ENCODE measurements at regions not wholly inside any gene's neighbourhood (a gene's known extent, or its start where the extent isn't known, plus 50 kb on each side); places are given as distances from the start of the nearest gene placed in this dataset.

DNA sequence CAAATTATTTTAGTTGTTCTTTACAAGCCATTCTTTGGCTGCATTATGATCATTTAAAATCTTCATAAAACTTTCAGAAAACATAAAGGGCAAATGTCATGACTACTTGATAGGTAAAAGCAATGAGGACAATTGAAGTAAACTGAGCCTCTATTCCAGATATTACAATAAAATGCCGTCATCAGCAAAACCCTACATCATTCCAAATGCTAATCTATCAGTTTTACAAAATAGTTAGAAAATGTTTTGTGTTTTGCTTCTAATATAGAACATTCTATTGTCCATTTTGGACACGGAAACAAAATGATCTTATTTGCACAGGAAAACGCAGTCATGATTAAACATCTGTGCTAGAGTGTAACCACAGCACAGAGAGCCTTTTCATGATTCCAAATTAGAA is 1330.6 kb upstream of the ADGRL3 start:
- no peak for DNase-seq (ENCODE audit: low spot score)

DNA sequence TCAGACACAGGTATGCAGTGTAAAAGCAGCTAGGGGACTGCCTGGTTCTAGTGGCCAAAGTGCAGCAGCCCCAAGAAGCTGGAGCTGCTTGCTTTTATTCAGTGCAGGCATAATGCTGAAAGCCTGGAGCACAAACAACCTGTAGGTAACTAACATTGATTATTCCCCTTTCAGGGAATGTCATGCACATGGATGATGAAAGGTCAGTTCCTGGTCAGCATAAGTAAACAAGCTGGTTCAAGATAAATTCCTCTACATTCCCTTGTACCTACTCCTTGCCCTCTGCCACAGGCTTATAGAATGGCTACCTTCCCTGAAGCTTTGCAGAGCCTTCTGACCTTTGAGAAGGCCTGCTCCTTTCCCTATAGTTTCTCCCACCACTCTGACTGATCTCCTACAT is 1318.5 kb upstream of the ADGRL3 start:
- no peak for DNase-seq (ENCODE audit: low spot score)

DNA sequence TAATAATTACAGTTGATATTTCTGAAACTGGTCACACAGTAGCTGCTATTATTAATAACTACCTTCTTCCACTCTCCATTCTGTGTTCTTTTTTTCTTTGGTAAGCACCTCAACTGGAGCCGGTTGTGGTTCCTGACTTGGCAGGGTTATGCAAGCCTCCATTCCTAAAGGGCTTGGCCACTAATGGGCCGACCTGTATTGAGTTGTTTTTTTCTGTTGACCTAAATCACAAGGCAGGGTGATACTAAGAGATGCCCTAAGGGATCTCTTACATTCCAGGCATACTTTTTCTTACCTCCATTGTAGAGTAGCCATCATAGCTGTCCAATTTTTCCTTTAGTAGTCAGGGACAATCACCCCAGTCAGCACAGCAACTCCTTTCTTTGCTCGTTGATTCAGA is 1295.8 kb upstream of the ADGRL3 start:
- DNase-seq (ENCODE audit: low spot score), result no peak

DNA sequence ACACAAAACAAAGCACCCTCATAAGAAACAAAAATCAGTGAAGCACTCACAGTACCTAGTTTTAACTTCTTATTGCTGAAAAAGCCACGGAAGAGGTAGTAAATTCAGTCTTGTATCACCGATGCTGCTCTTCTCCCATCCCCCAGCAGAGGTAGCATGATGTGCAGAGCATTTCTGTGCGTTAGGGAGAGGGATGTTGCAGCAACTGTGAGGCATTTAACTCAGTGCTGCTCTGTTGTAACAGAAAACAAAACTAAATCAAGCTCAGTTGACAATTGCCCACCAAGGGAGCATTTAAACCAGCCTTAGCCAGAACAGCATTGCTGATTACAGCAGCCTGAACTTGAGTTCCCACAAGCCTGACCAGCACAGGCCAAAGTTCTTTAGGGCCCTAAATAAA is 1279.7 kb upstream of the ADGRL3 start:
- DNase-seq (ENCODE audit: low spot score), result no peak

DNA sequence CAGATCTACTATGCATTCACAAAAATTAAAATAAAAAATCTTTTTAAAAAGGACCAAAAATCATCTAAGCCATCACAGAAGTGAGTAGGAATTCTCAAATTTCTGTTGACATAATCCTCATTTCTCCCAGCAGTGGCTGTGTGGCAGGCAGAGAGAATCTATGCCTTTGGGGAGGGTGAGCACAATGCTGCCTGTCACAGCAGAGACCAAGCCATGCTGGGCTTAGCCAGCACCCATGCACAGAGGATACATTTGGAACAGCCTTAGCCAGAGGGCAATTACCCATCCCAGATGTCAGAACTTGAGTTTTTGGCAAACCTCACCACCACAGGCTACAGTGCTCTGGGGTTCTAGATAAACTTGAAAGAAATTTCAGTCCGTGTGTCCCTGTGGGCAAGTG is 1274.8 kb upstream of the ADGRL3 start:
- DNase-seq (ENCODE audit: low spot score), result no peak

DNA sequence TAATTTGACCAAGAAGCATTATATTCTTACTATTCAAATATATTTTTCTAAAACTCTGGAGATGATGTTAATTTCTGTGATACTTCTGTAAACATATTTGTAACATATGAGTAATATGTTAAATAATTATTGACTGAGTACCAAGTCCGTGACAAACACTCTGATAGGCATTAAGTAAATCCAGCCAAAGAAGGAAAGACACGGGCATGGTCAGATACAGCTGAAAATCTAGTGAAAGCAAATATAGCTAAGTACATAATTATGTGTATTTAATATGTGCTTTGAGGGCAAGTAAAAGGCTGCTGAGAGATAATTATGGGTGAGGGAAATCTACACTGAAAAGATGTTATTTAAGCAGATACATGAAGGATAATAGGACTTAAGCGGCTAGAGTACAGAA is 1263.6 kb upstream of the ADGRL3 start:
- no peak for DNase-seq (ENCODE audit: low spot score)

DNA sequence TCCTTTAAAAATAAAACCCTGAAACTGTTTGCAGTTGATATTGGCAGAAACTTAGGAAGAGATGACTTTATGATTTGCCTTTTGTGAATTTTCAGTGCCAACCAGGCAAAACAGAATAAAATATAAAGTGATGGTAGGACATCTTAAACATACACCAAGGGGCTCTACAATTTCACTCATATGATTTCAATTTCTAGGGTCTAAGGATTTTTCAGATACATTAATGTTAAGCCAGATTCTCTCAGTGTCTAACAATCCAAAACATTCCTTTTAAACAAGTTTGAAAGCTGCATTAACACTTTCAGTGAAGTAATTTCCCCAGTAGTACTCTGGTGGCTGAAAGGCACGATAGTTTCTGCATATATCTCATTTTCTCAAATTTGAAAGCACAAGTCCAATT is 1262.0 kb upstream of the ADGRL3 start:
- DNase-seq (ENCODE audit: low spot score), result no peak

DNA sequence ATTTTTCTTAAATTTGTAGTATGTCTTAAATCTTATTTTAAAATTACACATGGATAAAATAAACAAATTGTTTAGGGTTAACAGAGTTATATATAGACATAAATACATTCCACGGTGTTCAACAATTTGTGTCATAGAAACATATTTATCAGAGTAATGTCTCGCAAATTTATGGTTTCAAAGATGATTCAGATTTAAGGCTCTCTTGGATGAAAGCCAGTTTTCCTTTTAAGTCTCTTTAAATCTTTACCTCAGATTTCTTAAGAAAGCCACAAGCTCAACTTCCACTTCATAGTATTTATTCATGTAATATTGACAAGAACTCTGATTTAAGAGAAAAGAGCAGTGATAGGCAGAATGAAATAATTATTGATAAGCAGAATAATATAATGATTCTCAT is 1254.8 kb upstream of the ADGRL3 start:
- DNase-seq (ENCODE audit: low spot score), result no peak

DNA sequence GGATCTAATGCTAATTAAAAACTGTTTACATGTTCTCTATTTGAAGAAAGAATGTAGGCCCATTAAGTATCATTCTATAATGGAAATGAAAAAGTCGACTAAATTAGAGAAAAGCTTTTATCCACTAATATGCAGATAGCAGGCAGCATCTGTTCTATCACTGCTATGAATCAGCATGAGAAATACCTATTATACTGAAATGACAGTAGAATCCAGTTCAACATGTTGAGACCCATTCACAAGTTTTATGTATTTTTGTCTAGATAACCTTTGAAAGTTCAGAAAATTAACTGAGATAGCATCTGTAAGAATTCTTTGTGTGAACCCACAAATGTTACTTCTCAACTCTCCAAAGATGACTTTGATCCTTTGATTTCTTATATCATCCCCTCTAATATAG is 1254.4 kb upstream of the ADGRL3 start:
- no peak for DNase-seq (ENCODE audit: low spot score)

DNA sequence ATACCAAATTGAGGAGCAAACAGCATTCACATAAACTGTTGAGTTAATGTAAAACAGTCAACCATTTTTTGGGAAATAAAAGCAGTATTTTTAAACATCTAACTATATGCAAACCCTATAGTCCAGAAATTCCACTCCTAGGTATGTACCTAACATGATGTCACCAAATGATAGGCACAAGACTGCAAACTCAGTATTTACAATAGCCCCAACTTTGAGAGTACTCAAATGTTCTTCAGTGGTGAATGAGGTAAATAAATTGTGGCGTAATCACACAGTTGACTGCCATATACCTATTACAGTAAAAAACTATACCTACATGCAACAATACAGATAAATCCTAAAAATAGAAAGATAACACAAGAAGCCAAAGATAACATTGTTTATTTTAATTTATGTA is 1243.8 kb upstream of the ADGRL3 start:
- DNase-seq (ENCODE audit: low spot score), result no peak

DNA sequence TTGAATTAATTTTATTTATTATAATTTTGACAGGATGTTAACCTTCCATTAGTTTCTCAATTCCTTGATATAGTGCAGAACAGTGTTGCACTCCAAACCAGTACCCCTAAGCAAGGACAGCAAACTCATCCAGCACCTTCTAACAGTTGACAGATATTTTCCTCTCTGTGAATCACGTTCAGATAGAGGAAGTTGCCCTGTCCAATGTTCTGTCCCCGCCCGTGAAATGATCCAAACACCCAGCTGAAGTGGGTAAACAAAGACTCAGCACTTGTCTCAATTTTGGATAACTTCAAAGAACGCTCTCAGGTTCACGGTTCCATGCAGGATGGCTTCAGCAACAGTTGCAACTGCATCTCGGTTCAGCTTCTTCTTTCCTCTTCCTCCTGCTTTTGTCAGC is 1240.0 kb upstream of the ADGRL3 start:
- no peak for DNase-seq (ENCODE audit: low spot score)

DNA sequence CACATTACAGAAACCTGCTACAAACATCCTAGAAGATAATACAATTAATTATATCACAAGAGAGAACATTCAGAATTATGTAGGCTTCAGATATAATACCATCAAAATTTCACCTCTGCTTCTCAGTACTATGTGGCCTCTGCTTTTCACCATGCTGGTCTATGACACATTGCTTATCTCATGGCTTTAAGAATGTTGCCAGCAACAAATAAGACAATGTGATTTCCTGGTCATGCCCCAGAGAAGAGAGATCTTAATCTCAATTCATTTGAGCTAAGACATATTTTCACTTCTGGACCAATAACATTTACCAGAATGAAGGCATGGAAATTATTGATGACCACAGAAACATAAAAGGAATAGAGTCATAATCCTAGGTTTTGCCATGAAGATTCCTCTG is 1233.4 kb upstream of the ADGRL3 start:
- DNase-seq (ENCODE audit: low spot score), result no peak

DNA sequence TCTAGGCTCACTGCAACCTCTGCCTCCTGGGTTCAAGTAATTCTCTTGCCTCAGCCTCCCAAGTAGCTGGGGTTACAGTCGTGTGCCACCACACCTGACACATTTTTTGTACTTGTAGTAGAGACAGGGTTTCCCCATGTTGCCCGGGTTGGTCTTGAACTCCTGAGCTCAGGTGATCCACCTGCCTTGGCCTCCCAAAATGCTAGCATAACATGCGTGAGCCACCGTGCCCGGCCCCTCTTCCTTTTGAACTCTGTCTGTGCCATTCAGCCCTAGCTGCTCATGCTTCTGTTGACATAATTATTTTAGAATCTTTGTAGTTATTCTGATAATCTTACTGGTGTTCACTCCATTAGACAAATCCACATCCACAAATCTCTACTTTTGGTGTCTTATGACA is 1231.3 kb upstream of the ADGRL3 start:
- no peak for DNase-seq (ENCODE audit: low spot score)

DNA sequence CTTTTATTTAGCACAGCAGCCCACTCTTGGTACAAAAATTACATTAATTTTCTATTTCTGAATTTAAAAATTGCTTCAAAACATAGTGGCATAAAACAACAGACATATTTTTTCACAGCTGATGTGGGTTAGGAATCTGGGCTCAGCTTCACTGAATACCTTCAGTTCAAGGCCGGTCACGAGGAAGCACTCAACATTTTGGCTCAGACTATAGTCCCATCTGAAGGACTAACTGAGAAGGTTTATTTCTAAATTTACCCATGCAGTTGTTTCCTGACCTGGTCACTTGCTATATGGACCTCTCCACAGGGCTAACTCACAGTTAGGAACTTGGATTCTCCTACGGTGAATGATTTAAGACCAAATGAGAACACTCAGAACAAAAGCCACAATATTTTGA is 1230.2 kb upstream of the ADGRL3 start:
- DNase-seq (ENCODE audit: low spot score), result no peak

DNA sequence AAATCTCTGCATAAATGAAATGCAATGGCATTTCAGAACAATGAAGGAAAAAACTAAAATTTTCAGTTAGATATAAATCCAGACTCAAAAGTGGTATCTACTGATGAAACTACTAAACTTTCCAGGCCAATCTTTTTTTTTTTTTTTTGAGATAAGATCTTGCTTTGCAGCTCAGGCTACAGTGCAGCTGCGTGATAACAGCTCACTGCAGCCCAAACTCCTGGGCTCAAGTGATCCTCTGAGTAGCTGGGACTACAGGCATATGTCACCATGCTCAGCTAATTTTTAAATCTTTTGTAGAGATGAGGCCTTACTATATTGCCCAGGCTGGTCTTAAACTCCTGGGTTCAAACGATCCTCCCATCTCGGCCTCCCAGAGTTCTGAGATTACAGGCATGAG is 1228.2 kb upstream of the ADGRL3 start:
- DNase-seq (ENCODE audit: low spot score), result no peak

DNA sequence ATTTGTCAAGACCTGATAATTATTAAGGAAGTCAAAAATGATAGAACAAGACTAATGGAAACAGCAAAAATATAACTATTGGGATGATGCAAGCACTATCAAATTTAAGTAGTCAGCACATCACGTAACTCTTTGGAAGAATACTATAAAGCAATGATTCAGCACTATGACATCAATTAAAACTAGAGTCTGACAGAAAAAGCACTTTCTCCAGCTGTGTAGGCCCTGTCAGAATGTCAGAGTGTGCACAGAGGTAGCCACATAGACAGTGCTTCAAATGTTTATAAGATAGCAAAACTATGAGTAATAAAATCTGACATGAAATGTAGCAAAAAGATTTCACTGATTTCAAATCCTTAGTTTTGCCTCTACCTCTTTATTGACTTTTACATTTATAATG is 1226.6 kb upstream of the ADGRL3 start:
- no peak for DNase-seq (ENCODE audit: low spot score)

DNA sequence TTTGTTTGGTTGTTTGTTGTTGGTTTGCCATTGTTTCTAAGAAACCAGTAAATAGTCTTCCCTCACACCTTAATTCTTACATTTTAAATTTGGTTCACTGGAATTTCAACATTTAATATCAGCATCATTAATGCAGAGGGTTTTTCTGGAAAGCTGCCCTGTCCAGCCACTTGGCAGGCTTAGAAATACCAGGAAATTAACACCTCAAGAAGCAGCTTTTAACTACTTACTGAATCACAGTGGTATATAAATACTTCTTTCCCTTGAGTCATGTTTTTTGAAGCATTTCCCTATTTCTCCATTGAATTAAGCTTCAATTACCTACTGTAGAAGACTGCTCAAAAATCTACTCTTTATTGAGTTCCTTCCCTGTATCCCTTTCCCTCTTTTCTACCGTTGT is 1221.1 kb upstream of the ADGRL3 start:
- DNase-seq (ENCODE audit: low spot score), result no peak

DNA sequence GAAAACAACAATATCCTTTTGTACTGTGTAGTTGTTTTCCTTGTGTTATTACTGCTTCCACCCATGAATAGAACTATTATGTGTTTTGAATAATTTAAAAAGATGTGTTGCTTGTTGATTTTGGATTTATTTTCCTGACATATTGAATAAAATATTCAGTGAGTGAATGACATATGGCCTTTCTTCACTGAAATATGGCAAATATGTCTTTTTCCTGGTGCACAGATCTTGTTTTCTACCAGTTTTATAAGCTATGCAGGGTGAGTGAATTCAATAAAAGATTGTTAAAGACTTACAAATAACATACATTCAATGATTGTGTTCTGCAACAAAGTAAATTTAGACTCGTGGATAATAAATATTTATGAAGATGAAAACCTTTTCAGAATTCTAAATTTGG is 1216.3 kb upstream of the ADGRL3 start:
- DNase-seq (ENCODE audit: low spot score), result no peak

DNA sequence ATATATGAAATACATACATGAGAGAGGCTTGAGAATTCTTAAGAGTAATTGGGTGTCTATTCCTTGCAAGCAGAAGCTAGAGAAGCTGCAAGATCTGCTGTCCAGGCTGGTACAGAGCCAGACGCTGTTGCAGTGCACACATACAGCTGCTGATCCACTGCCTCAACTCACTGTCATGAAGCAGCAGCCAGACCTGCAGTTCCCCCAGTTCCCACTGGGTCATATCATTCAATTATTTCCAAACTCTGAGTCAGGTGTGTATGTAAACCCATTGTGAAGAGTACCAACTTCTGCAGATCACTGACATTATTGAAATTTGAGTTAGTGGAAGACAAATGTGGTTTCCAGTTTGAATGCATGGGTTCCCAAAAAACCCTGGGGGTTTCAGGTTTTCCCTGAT is 1212.8 kb upstream of the ADGRL3 start:
- DNase-seq (ENCODE audit: low spot score), result no peak

DNA sequence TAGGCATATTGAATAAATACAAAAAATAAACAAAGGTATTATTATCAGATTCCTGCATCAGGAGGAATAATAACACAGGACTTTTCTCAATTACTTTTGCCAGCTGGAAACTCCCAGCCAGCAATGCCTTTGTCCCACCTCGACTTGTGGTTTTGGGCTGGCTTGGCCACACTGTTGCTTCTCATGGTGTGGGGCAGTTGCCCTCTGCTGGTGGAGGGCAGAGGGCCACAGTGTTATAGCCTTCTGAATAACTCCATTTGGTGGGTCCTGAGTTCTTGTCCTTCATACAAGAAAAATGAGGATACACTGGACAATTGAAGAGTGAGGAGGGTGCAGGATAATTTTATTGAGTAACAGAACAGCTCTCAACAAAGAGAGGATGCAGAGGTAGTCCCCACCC is 1206.0 kb upstream of the ADGRL3 start:
- no peak for DNase-seq (ENCODE audit: low spot score)

DNA sequence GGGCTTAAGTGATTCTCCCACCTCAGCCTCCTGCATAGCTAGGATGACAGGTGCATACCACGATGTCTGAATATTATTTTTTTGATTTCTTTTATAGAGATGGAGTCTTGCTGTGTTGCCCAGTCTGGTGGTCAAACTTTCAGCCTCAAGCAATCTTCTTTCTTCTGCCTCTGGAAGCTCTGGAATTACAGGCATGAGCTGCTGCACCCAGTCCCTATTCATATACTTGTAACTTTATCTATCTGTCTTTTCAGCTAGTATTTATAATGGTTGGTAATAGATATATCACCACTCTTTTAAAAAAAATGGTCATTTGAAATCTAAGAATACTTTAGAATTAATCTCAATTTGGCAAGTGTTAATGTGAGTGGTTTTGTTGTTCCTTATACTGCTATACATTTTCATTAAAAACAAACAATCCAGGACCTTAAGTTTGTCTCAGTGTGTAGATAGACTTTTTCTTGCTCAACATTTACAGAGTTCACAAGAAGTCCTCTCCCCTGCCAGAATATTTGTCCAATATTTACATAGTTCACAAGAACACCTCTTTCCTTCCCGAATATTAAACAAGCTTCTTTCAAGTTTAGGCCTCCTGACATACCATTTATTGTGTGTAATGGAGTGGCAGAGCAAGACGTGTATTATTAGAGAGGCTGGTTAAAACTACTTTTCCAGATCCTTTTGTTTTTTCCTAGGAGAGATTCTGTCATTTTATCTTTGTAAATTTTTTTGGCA is 1197.4 kb upstream of the ADGRL3 start:
- no peak for DNase-seq (ENCODE audit: low spot score)

DNA sequence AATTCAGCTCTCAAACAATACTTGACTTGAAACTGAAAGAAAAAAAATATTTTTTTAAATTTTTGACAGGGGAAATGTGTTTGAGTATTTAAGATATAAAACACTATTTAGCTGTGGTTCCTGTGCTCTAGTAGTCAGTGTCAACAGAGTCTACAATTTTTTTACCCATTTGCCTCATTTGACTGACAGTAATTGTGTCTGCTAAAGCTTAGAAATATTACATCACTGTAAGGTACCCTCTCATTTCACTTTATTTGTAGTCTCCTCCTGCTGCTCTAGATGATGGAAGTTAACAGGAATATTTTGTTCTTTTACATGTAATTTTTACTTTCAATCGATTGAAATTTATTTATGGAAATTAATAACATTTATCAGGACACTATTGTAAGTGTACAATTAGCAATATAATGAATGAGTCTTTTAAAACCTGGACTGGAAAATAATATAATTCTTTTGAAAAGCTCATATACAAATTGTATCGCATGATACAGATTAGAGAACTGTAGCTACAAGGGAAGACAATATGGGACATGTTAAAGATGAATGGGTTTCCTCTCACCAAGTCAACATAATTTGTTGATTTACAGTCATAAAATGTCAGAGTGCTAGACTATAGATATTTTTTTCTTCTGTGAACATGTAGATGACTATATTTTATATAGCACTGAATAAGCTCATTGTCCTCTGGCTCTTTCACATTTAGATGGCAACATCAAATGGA is 1186.5 kb upstream of the ADGRL3 start:
- no peak for DNase-seq (ENCODE audit: low spot score)

DNA sequence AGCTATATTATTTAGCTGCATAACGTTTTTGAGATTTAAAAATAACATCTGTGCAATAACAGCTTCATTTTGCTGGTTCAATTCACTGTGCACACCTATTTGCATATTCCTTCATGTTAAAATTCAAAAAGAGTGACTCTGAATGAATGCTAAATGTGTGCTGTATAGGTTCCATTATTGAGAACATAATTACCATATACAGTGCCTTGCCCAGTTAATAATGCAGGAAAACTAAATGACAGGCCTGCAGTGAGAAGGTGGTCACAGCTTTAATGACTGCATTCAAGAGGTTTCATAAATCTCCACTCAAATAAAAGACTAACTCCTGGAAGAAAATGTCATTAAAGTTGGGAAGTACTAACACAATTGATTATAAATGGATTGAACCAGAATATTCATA is 1183.2 kb upstream of the ADGRL3 start:
- DNase-seq (ENCODE audit: low spot score), result no peak

DNA sequence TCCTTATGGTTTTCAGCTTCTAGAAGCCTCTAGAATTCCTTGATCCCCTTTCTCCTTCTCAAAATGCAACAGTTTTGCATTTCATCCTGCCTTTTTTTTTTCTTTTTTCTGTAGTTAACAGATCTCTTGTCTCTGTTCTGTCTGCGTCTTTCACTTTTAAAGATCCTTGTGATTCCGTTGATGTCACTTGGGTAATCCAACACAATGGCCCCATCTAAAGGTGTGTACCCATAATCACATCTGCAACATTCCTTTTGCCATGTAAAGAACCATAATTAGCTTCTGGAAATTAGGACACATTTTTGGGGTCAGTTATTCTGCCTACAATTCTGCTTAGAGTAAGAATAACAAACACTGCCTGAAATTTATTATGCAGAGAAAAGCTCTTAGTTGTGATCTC is 1180.9 kb upstream of the ADGRL3 start:
- DNase-seq (ENCODE audit: low spot score), result no peak

Measured in LoVo (cell line).